ENCODE measurements at regions not wholly inside any gene's neighbourhood (a gene's known extent, or its start where the extent isn't known, plus 50 kb on each side); places are given as distances from the start of the nearest gene placed in this dataset.

DNA sequence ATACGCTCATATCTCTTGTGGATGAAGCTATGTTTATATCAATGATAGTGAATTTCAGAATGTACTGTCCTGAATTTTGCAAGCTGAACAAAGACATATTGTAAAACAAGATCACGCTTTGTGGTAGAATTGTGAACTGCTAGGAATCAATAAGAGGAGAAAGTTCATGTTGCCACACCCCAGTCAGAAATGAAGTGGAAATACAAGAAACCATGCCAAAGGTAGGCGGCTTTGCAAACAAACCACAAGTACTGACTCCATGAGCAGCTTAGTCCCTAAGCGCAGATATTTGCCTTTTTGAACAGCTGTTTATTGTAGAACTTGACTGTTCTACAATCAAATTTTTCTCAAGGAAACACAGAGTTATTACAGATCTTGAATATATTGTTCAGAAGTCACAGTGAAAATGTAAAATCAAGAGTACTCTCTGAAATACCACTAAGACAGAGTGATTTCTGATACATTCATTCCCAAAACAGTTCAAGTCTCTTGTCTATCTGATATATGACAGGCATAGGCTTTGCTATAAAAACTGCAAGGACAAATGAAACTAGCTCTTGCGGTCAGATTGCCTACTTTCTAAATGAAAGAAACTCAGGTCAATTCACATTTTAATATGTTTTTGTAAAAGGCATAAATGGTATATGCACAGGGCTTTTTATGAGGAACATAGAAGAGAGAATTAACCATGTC is 120.9 kb upstream of the CDH19 start:
- peak; percentile 58 for DNase-seq

DNA sequence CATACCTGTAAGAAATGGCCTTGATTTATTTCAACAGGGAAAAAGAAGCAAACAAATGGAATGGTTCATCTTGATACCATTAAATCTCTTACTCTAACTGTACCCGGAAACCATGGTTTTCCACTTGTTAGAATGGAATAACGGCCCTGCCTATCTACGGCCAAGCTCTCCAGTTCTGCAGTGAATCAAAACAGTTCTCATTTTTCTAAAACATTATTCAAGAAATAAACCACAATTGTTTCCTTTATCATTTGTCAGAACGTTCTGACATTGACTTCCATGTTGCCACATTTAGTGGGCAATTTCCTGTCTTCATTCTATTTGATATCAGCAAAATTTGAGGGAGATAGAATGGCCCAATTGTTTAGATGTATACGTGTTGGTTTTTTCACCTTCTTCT is 118.8 kb upstream of the CDH19 start:
- no peak for DNase-seq

DNA sequence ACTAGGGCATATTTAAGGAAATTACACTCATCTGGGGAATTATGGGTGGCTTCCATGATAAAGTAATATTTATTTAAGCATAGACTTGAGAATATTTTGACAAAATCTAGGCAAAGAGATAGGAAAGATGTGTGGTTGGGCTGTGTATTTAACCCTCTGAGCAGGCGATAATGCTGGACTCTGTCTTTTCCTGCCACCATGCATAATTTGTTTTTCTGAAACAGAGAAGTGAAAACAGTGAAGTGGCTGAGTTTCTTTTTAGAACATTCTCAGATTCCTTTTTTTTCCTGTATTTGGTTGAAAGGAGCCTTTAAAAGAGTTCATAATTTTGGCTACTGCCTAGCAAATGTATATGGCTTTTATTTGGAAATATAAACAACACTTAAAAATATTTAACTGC is 104.8 kb upstream of the CDH19 start:
- DNase-seq = no peak

DNA sequence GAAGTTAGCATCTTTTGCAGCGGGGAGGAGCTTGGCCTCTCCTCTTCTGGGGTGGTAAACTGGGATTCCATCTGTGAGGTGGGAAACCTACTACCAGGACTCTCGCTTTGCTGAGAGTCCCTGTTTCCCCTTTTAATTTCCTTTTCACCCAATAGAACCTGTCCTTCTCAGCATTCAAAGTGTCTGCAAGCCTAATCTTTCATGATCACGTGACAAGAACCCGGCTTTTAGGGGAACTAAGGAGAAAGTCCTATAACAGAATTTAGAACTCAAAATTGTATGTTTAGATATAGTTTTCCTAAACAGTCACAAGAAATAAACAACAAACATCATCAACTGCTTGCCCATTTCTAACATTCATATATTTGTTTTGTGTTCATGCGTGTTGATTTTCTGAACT is 103.6 kb upstream of the CDH19 start:
- no peak for DNase-seq

DNA sequence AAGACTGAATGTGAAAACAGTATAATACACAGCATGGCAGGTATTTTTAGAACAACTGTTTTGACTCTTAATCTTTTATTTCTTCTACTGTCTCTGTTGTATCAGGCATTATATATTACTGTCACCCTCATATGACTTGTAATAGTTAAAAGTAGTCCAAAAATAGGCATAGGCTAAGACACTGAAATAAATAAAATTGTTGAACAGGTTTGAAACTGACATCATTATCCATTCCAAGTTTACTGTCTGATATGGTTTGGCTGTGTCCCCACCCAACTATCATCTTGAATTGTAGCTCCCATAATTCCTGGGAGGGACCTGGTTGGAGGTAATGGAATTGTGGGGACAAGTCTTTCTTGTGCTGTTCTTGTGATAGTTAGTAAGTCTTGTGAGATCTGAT is 91.4 kb upstream of the CDH19 start:
- DNase-seq = no peak

DNA sequence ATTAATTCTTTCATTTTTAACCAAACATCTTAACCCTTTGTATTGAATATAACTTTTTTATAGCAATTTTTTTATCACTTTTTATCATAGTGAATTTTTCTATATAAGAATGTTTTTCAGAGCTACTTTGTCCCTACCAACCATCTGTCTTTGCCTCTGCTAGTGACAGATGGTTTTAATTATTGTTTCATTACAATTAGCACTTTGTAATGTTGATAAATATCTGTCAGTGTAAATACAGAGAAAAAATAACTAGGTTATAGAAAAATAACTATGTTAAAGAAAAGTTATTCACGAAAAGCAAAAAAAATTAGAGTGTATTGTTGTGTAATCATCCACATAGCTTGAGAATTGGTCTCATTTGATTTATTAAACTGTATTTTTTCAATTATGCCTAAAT is 91.0 kb upstream of the CDH19 start:
- no peak for DNase-seq

DNA sequence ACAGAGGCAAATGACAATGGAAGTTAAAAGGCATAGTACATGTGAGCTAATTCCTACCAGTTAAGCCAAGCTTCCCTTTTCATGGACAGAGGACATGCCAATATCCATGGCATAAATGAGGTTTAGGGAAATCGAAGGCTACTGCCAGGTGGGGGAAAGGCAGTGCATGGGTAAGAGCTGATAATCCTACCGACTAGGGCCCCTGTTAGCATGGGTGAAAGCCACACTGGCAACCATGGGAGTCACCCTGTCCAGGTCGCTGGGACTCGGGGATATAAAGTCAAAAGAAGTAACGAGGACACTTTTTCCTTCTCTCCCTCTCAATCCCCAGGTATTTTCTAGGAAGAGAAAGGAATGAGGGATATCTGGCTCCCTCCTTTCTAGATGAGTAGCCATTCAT is 83.7 kb upstream of the CDH19 start:
- no peak for DNase-seq

DNA sequence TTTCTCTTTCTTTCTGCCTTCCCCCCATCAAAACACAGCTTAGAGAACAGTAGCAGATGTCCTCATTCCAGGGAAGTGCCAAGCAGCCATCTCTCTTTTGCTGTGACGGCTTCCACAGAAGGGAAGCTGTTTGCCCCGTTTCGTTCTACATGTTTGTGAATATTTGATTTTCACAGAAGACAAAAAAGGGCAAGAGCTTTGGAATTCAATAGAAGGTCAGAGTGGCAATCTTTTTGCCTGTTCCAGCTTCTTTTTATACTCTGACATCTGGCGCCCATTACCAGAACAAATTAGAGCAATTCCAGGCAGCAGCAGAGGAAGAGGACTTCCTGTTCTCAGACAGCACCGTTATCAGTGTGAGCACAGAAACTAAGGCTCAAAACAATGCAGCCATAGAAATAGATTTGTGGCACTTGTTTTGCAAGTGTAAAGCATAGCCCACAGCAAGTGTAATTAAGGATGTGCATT is 79.0 kb upstream of the CDH19 start:
- no peak for DNase-seq

DNA sequence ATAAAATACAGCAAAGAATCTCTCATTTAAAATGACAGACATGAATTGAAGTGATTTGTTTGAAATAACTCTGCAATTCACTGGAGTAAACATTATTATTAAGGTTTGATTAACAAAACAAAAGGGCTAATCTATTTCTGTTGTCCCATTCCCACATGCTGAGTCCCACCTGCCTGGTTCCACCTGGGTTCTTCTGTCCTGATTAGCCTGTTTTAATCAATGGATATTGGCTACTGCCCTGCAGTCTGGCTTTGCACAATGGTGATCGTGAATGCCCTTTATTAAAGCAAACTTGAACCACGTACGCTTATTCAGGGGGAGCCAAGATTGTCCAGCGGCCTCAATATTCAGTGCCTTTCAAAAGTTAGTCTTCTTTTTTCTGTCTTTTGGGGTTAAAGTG is 72.8 kb upstream of the CDH19 start:
- no peak for DNase-seq

DNA sequence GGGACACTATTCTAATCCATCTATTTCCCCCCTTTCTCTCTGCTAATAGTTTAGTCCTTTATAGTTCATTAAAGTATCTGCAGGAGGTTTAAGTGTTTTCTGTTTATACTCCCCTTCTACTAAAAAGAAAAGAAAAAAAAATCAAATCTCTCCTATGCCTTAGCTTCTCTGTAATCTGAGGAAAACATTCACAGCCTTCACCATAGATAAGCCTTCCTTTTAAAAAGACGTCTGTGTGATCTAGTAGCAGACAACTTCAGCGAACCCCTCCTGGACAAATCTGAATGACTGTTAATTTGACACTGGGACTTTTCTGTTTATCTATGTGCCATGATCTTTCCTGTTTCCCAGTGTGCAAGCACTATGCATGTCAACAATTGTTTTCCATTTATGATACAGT is 70.4 kb upstream of the CDH19 start:
- no peak for DNase-seq

DNA sequence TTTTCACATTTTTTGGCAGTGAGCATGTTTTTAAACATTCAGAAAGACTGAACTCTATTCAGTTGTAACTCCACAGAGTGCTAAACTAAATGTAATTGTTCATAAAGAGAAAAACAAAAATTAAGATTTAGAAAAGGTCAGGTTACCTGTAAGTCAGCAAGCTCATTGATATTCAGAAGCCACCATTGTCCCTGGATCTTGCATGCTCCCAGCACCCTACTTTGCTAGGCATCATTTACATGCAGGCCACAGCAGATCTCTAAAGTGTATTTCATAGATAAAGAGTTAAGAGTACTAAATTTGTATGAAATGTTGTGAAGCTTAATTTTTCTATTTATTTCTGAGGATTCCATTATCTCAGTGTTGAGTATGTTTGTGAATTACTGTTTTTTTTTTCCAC is 64.8 kb upstream of the CDH19 start:
- DNase-seq = no peak

DNA sequence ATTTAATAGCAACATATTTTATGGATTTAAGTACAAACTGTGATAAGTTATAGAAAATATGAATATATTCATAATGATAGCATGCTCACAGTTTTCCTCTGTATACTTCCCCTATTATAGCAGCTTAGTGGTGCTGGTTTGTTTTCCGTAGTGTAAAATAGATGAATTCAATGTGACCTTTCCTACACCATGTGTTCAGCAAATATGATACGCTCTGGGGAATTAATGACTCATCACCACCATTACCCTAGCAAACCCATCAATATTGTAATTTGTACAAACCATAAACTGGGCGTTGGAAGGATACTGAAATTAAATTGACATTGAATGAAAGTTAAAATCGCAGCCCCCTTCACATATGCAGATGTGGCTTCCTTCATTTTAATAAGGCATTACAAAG is 58.7 kb upstream of the CDH19 start:
- no peak for DNase-seq

DNA sequence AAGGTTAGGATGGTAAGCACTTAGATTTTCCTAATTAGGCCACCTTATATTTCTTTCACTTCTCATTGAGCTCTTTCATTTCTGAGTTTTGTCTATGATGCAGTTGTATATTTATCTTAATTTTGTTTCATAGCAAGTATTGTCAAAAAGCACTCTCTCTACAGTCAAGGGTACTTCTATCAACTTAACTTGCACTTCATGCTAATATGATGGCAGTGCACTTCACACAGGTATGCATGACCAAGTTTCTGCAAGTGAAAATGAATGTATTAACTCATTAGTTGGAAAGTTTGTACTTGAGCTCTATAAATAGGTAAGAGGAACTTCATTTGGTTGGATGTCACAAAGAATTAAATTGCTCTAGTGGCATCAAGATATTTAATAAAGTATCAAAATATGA is 51.5 kb upstream of the CDH19 start:
- DNase-seq = peak; percentile 89

All from DMS79 treated with DMSO at 0.1 percent for 48 hours (cell line).